Sigmoid colon (tissue), 6 donors: ENCODE measurements at regions not wholly inside any gene's neighbourhood (a gene's known extent, or its start where the extent isn't known, plus 50 kb on each side); places are given as distances from the start of the nearest gene placed in this dataset.

ENCODE experiments used
- DNase-seq: peaks from one replicate; pipeline ENCODE4 v3.0.0-alpha.2; 2019
- H3K27ac ChIP-seq, 4 donors: fragments of 200-600 bp; sonication (generic); one replicate each; pipeline ENCODE4 v1.5.1; 2016 to 2019; ENCODE audit warnings: mild to moderate bottlenecking in 1 of 4
- H3K27me3 ChIP-seq, 3 donors: fragments of 200-600 bp; sonication (generic); one replicate each; pipeline ENCODE4 v1.5.1; 2019; ENCODE audit warnings: mild to moderate bottlenecking in 1 of 3
- H3K36me3 ChIP-seq, 4 donors: fragments of 200-600 bp; sonication (generic); one replicate each; pipeline ENCODE4 v1.5.1; 2016 to 2019
- H3K4me1 ChIP-seq, 4 donors: fragments of 200-600 bp; sonication (generic); one replicate each; pipeline ENCODE4 v1.5.1; 2017 to 2019
- H3K4me3 ChIP-seq, 4 donors: fragments of 200-600 bp; sonication (generic); one replicate each; pipeline ENCODE4 v1.5.1; 2017 to 2019; ENCODE audit warnings: mild to moderate bottlenecking in 2 of 4, moderate library complexity in 1 of 4
- H3K9me3 ChIP-seq, 4 donors: fragments of 200-600 bp in 3 of 4; sonication (generic) in 3 of 4; one replicate each; pipeline versions ENCODE4 v1.5.1 to v1.6.1; 2013 to 2019
- CTCF ChIP-seq, 4 experiments: fragments of 450-650 bp in 3 of 4; fragments of 200-600 bp in 1 of 4; IDR thresholded peaks; one replicate each; pipeline ENCODE4 v1.5.1; 2016 to 2019; ENCODE audit warnings: antibody characterized with exemption in 4 of 4, mild to moderate bottlenecking in 3 of 4, moderate library complexity in 2 of 4
- EP300 ChIP-seq, 4 donors: sonication (generic); formaldehyde crosslinking; IDR thresholded peaks; one replicate each; pipeline ENCODE4 v1.6.1; 2017; ENCODE audit warnings: antibody characterized with exemption in 4 of 4
- POLR2A ChIP-seq, 2 donors: fragments of 450-650 bp; IDR thresholded peaks; one replicate each; pipeline ENCODE4 v1.6.1; 2016; ENCODE audit warnings: antibody characterized with exemption in 2 of 2, mild to moderate bottlenecking in 2 of 2, moderate library complexity in 2 of 2
- POLR2AphosphoS5 ChIP-seq, 4 donors: sonication (generic); formaldehyde crosslinking; IDR thresholded peaks; one replicate each; pipeline ENCODE4 v1.6.1; 2017; ENCODE audit warnings: antibody characterized with exemption in 4 of 4
- WGBS, 2 donors: extraction: QIAGEN DNeasy Blood & Tissue Kit; methylation state at CpG; one replicate each; pipeline ENCODE4 v1.1.7; 2013; 5-methylcytosine and 5-hydroxymethylcytosine counted together
- intact Hi-C: fragments of 100-400 bp; cut with DNase I; formaldehyde crosslinking; loops from one replicate; pipeline ENCODE4 v1.15.1; 2023
- donor health status: healthy with polysubstance abuse.
- donor health status: healthy.

GRCh38 chr2:124967325-124967724, 942.2 kb downstream of the CNTNAP5 start:
- Histone ChIP-seq H3K27ac (no peak overlapping the region), H3K27me3 (no peaks in the 10 kb centered on the region), H3K4me3 (no peak overlapping the region), H3K4me1 (no peaks in the 10 kb centered on the region), H3K9me3 (no peaks in the 10 kb centered on the region), H3K36me3 (no peaks in the 10 kb centered on the region)
- TF ChIP-seq EP300 (IDR thresholded peaks at IDR 0.05) = no peak
- no peak for TF ChIP-seq CTCF (IDR thresholded peaks at IDR 0.05)
- no peak for TF ChIP-seq POLR2AphosphoS5 (IDR thresholded peaks at IDR 0.05)
- TF ChIP-seq POLR2A (IDR thresholded peaks at IDR 0.05) = no peak
- 32 to 45% methylated on average over 1 of the region's 1 CpG for WGBS, 2 donors
- intact Hi-C loops = no loop called here
- DNase-seq = no peak

GRCh38 chr2:124970030-124970429, 944.9 kb downstream of the CNTNAP5 start:
- Histone ChIP-seq H3K4me3 (no peak overlapping the region), H3K27me3 (no peaks in the 10 kb centered on the region), H3K4me1 (no peaks in the 10 kb centered on the region), H3K27ac (no peak overlapping the region), H3K9me3 (no peaks in the 10 kb centered on the region), H3K36me3 (no peaks in the 10 kb centered on the region)
- intact Hi-C loops = no loop called here
- no peak for TF ChIP-seq CTCF (IDR thresholded peaks at IDR 0.05)
- 94 to 96% methylated on average over 2 of the region's 2 CpGs for WGBS, 2 donors
- no peak for DNase-seq

GRCh38 chr2:124973396-124973795, 948.3 kb downstream of the CNTNAP5 start:
- 79 to 88% methylated on average over 1 of the region's 1 CpG for WGBS, 2 donors
- TF ChIP-seq EP300 (IDR thresholded peaks at IDR 0.05) = no peak
- no peak for TF ChIP-seq POLR2A (IDR thresholded peaks at IDR 0.05)

GRCh38 chr2:124975224-124975623, 950.1 kb downstream of the CNTNAP5 start:
- Histone ChIP-seq H3K4me3 (no peak overlapping the region), H3K9me3 (no peaks in the 10 kb centered on the region), H3K4me1 (no peaks in the 10 kb centered on the region), H3K27ac (no peak overlapping the region), H3K27me3 (no peaks in the 10 kb centered on the region), H3K36me3 (no peaks in the 10 kb centered on the region)
- 90% methylated on average over 3 of the region's 3 CpGs for WGBS, 2 donors
- no peak for TF ChIP-seq CTCF (IDR thresholded peaks at IDR 0.05)
- intact Hi-C loops = no loop called here
- DNase-seq = no peak

More at GRCh38 chr2:124973396-124973795, 948.3 kb downstream of the CNTNAP5 start:
- no peak for DNase-seq
- no peaks in the 10 kb centered on the region for H3K9me3 ChIP-seq
- H3K27ac ChIP-seq = no peak overlapping the region
- no peaks in the 10 kb centered on the region for H3K36me3 ChIP-seq
- no peak overlapping the region for H3K4me3 ChIP-seq
- intact Hi-C loops = no loop called here
- no peaks in the 10 kb centered on the region for H3K4me1 ChIP-seq
- no peaks in the 10 kb centered on the region for H3K27me3 ChIP-seq

DNA sequence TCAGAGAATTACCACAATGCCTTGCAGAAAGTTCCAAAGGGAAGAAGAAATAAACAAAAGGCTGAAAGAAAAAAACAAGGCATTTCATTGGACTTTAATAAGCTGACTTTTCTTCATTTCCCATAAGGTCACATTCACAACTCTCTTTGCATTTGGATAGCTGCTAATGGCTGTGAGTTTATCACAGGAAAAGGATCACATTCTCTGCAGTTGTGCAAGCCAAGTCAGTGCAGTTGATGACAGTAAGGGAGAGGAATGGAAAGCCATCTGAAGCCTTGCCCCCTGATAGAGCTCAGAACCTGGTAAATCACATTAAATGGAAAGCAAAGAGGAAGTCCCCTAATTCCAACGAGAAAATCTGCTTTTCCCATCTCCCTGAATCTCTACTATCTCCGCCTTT, 950.6 kb downstream of the CNTNAP5 start:
- Histone ChIP-seq H3K36me3 (no peaks in the 10 kb centered on the region), H3K9me3 (no peaks in the 10 kb centered on the region), H3K4me3 (no peak overlapping the region), H3K4me1 (no peaks in the 10 kb centered on the region), H3K27ac (no peak overlapping the region), H3K27me3 (no peaks in the 10 kb centered on the region)
- TF ChIP-seq CTCF (IDR thresholded peaks at IDR 0.05) (no peak), POLR2AphosphoS5 (IDR thresholded peaks at IDR 0.05) (no peak)
- intact Hi-C loops = no loop called here
- WGBS, 2 donors = 70 to 87% methylated on average over 2 of the region's 2 CpGs
- no peak for DNase-seq
